T-helper 1 cell treated with Interleukin-12 subunit alpha and Interleukin-12 subunit beta and Interleukin-4 antibody, amounts not matched to agents 30 ng/mL and 1 ng/mL, for 36 hours (primary cell): ENCODE measurements at regions not wholly inside any gene's neighbourhood (a gene's known extent, or its start where the extent isn't known, plus 50 kb on each side); places are given as distances from the start of the nearest gene placed in this dataset.

ENCODE experiments used
- intact Hi-C: fragments of 100-400 bp; cut with micrococcal nuclease; formaldehyde crosslinking; loops from one replicate; pipeline ENCODE4 v1.15.1; 2024

GRCh38 chr1:30194046-30194619 is 529.3 kb downstream of the MATN1 start:
- intact Hi-C loops = loop anchor here (5.0 kb wide), 1 partner anchor 482 kb away; no protein-coding TSS in a partner anchor

DNA sequence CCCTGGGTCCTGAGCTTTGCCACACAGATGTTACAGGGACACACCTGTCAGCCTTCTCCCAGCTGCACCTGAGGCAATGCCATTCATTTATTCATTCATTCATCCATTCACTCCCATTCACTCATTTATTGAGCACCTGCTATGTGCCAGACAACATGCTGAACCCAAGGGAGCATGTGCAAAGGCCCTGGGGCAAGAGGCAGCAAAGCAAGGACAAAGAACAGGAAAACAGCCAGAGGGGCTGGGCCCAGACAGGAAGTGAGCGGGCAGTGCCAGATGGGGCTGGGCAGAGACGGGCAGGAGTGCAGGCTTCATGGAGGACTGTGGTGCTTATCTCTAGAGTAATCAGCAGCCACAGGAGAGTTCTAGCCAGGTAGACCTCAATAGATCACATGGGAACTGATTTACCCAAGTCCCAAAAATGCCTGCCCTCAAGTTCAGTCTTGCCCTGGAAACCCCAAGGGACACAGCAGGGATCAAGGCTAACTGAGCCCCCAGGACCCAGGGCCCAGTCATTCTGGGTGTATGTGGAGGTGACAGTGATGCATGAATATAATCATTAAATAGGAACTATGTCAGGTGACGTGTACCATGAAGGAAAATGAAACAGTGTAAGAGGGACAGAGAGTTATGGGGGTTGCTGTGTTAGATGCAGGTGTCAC is 530.3 kb downstream of the MATN1 start:
- intact Hi-C loops = loop anchor here (5.0 kb wide), 1 partner anchor 481 kb away; no protein-coding TSS in a partner anchor

GRCh38 chr1:30191154-30191702 is 532.2 kb downstream of the MATN1 start:
- intact Hi-C loops = loop anchor here (1.0 to 5.0 kb wide), 3 partner anchors 479 to 960 kb away; partner anchors contain the start of gene MECR

DNA sequence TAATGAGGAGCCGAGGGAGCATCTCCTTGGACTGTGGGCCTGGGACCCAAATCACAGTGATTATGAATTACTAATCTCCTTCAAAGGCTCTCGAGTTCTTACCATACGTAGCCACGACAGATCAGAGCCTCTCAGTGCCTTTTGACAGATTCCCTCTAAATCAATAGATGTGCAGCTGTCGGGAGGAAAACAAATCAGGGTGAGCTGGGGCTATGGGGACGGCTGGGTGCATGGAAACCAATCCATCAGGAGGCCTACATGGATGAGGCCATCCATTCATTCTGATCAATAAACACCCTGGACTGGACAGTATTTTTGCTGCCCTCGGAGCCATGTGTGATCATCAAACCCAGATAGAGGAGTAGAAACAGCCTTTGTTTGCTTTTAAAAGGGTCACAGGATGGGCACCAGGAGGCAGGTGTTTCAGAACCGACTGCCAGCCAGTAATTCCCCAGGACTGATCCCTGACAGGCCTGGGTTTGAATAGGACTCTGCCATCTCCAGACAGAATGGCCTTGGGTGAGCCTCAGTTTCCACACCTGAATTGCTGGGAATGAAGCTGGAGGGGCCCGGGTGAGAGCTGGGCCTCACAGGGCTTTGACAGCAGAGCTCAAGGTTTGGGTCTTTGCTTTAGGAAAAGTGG is 532.8 kb downstream of the MATN1 start:
- intact Hi-C loops = loop anchor here (1.0 to 5.0 kb wide), 3 partner anchors 478 to 960 kb away; partner anchors contain the start of gene MECR

DNA sequence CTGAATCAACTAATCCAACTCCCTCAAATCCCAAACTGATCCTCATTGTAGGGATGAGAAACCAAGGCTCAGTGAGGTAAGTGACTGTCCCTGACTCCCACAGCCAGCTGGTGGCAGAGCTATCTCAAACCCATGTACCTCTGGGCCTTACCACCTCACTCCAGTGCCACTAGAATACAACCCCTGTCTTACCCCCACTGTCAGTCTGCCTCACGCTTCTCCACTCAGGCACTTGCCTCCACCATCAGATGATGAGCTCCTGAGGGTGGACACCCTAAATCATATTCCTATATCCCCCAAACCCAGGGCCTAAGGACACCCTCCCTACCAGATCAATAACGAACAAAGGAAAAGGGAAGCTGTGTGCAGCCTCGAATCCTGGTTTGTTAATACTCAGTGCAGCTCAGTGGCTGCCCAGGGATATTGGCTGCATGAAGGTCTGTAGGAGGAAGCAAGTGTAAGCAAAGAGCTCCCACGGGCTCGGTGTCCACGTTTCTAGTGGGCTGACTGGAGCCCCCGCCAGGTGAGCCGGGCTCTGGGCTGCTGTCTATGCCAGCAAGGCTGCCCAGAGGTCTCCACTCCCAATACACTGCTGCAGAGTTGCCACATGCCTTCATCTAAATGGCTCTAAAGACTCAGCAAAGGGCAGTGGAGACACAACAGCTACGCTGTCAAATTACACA is 533.4 kb downstream of the MATN1 start:
- intact Hi-C loops = loop anchor here (2.0 to 5.0 kb wide), 2 partner anchors 478 to 959 kb away; partner anchors contain the start of gene MECR

DNA sequence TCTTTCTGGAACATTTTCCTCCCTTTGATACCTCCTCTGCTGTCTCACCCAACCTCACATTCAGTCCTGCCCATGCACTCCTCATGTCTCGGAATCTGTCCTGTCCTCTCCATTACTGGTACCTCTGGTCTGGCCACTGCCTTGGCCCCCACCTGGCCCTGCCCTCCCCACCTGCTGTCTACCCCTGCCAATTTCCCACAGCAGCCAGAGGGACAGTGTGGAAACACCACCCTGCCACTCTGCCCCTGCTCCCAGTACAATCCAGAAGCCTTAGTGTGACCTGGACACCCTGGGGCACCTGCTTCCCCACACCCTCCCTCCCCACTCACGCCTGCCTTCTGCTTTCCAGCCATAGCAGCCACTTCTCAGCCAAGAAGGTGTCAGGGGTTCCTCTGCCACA is 534.4 kb downstream of the MATN1 start:
- intact Hi-C loops = no loop called here

DNA sequence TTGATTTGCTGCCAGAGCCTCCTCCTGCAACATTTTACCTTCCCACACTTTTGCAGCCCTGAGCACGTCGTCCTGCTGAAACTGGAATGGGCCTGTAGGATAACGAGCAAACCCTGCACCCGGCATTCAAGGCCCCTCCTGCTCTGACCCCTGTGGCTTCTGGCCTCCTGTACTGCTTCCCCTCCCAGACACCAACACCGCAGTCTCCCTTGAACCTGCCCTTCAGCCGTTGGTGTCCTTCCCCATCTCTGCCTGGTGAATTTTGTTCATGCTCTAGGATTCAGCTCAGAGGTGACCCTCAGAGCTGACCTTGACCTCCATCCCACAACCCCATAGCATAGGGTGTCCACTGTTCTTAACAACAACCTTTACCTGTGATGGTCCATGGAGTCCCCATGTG is 535.1 kb downstream of the MATN1 start:
- intact Hi-C loops = no loop called here

DNA sequence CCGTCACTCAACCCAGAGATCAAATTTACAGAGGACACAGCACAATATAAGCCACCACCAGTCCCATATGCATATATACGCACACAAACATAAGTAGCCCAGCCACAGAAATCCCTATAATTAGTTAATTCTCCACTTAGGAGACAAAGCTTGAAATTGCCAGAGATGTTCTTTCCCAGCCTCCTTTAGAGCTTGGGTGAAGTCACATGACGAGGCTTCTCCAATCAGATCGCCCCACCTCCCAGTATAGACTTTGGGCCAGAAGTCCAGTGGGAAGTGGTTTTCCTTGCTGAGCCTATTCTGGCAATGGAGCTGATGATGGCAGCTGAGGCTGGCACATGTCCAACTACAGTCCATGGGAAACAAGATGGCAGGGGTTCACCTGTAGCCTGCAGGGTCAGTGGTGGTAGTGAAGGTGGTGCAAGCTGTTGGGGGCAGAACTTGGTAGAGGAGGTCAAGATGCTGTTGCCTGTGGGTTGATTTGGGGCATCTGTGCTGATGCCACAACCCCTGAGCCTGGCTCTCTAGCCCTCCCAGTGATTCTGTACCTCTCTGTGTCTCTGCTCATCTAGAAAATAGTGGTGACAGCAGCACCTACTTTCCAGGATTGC is 535.9 kb downstream of the MATN1 start:
- intact Hi-C loops = no loop called here

DNA sequence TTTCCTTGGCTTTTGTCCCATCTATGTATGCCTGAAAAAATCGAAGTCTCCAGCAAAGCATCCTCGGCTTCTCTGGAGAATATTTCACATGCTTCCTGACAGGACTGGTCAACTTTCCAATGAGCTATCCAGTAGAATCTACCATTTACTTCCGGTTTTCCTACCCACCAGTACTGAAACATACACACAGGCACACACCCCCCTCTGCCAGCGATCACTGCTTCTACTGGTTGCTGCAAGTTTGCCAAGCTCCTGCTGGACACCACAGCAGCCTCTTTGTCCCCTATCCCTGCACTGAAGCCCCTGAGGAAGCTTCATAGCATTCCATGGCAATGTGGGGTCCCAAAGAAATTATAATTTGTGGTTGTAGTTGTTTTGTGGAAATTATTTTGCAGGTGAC is 536.8 kb downstream of the MATN1 start:
- intact Hi-C loops = no loop called here

GRCh38 chr1:30185809-30186208 is 537.6 kb downstream of the MATN1 start:
- intact Hi-C loops = no loop called here

- intact Hi-C loops = no loop called here
Observed at GRCh38 chr1:30185313-30185712, 538.1 kb downstream of the MATN1 start.

DNA sequence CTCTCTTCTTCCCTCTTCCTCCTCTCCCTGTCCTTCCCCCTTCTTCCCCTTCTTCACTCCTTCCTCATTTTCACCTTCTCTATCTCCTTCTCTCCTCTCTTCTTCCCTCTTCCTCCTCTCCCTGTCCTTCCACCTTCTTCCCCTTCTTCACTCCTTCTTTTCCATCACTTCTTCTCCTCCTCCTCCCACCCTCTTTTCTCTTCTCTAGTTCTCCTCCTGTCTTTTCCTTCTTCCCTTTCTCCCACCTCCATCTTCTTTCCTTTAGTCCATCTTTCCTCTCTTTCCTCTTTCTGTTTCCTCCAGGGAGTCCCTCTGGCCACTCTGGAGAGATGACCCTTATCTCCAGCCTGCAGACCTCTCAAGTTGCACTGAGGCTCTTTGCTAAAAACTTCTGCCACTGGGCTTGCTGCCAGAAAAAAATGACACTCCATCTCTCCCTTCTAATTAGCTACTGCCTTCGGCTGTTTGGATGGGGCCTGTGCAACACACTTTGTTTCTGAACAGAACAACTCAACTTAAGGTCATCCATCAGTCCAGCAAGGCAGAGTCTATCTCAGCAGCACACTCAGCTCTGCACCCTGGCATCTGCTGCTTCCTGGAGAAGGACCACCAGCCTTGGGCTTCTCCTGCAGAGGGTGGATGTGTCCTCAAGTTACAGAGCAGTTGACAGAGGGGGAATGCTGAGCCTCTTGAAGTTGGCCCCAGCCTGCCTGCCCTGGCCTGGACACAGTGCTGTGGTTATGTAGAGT is 538.8 kb downstream of the MATN1 start:
- intact Hi-C loops = loop anchor here (5.0 kb wide), 1 partner anchor 48 kb away; no protein-coding TSS in a partner anchor

DNA sequence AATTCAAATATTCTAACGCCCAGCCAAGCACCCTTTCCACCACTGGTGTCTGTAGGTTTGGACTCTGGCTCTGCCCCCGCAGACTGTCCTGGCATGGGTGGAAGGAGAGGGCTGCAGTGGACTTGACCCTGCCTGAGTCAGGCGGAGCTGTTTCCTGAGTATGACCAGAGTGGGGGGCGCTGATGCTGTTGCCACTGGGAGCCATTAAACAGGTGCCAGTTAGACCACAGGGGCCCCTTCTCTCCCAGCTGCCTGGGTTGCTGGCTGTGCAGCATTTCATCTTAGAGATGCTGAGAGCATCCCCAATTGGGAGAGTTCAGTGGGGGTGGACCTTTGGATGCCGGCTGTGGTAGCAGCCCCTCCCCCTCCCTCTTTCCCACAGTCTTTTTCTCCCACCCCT is 539.5 kb downstream of the MATN1 start:
- intact Hi-C loops = loop anchor here (5.0 kb wide), 1 partner anchor 48 kb away; no protein-coding TSS in a partner anchor

GRCh38 chr1:30183006-30183405 is 540.4 kb downstream of the MATN1 start:
- intact Hi-C loops = loop anchor here (5.0 kb wide), 1 partner anchor 49 kb away; no protein-coding TSS in a partner anchor

- intact Hi-C loops = loop anchor here (5.0 kb wide), 1 partner anchor 52 kb away; no protein-coding TSS in a partner anchor
Observed at GRCh38 chr1:30179942-30180543, 543.3 kb downstream of the MATN1 start.

- intact Hi-C loops = no loop called here
Observed at GRCh38 chr1:30176477-30176876, 546.9 kb downstream of the MATN1 start.

GRCh38 chr1:30174499-30174898 is 548.9 kb downstream of the MATN1 start:
- intact Hi-C loops = no loop called here

DNA sequence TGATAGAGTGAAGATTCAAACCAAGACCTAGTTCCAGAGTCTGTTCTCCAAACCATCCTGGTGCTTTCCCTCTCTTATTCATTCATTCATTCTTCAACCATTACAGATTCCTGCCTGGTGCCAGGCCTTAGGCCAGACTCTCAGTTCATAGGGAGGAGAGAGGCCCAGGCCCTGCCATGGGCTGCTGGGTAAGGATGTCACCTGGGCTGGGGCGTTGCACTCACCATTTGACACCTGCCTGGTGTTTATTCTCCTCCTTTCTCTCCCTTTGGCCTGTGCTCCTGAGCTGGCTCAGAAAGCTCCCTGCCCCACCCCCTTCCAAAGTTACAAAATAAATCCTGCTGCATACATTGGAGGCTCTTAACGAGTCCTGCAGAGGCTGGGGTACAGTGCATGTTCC is 549.8 kb downstream of the MATN1 start:
- intact Hi-C loops = no loop called here

DNA sequence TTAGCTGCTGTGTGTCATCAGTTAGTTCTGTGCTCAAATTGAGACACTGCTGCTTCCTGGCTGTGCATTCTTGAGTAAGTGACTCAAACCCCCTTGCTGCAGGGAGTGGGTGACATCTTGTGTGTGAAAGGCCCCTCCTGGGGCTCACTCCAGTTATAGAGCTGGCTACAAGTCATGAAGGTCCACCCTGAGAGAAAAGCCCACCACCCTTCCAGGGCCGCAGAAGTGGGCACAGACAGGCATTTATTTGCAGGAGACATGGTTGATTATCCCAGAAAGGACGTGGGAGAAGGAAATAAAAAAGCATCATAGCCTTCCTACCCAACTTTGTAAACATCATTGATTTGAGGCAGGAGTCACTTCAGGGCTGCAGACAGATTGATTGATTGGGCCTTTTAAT is 550.6 kb downstream of the MATN1 start:
- intact Hi-C loops = no loop called here

- intact Hi-C loops = no loop called here
Observed at GRCh38 chr1:30172299-30172694, 551.1 kb downstream of the MATN1 start.
